Tibial nerve (tissue), 4 donors: ENCODE measurements at regions not wholly inside any gene's neighbourhood (a gene's known extent, or its start where the extent isn't known, plus 50 kb on each side); places are given as distances from the start of the nearest gene placed in this dataset.

Experiments used
- EP300 ChIP-seq, 2 donors: sonication (generic); formaldehyde crosslinking; IDR thresholded peaks; one replicate each; pipeline ENCODE4 v1.6.1; 2017; ENCODE audit warnings: antibody characterized with exemption in 2 of 2, mild to moderate bottlenecking in 1 of 2
- POLR2A ChIP-seq, 2 donors: fragments of 450-650 bp; IDR thresholded peaks; one replicate each; pipeline ENCODE4 v1.6.1; 2017; ENCODE audit warnings: antibody characterized with exemption in 2 of 2, mild to moderate bottlenecking in 2 of 2, moderate library complexity in 2 of 2
- TF ChIP-seq, protein P1 (sequence below), 5 experiments: fragments of 200-600 bp in 3 of 5; fragments of 450-650 bp in 2 of 5; sonication (generic) in 3 of 5; IDR thresholded peaks; one replicate each; pipeline ENCODE4 v1.5.1; 2016 to 2019; ENCODE audit warnings: antibody characterized with exemption in 5 of 5, mild to moderate bottlenecking in 3 of 5, moderate library complexity in 2 of 5

DNA sequence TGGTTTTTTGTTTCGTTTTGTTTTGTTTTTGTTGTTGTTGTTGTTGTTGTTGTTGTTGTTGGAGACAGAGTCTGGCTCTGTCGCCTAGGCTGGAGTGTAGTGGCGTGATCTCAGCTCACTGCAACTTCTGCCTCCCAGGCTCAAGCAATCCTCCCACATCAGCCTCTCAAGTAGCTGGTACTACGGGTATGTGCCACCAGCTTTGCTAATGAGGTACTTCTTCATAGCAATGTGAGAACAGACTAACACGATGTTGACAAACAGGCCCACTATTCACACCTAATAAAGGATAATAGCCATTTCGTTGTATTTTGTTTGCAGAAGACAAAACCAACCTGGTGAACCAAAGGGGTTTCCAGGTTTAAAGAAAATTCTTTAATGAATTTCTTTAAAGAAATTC, 130.9 kb downstream of the DIRAS2 start:
- TF ChIP-seq, protein P1, sequence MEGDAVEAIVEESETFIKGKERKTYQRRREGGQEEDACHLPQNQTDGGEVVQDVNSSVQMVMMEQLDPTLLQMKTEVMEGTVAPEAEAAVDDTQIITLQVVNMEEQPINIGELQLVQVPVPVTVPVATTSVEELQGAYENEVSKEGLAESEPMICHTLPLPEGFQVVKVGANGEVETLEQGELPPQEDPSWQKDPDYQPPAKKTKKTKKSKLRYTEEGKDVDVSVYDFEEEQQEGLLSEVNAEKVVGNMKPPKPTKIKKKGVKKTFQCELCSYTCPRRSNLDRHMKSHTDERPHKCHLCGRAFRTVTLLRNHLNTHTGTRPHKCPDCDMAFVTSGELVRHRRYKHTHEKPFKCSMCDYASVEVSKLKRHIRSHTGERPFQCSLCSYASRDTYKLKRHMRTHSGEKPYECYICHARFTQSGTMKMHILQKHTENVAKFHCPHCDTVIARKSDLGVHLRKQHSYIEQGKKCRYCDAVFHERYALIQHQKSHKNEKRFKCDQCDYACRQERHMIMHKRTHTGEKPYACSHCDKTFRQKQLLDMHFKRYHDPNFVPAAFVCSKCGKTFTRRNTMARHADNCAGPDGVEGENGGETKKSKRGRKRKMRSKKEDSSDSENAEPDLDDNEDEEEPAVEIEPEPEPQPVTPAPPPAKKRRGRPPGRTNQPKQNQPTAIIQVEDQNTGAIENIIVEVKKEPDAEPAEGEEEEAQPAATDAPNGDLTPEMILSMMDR (IDR thresholded peaks at IDR 0.05) = no peak
- TF ChIP-seq POLR2A (IDR thresholded peaks at IDR 0.05) (no peak), EP300 (IDR thresholded peaks at IDR 0.05) (no peak)
